Ascending aorta (tissue), 2 donors: ENCODE measurements at regions not wholly inside any gene's neighbourhood (a gene's known extent, or its start where the extent isn't known, plus 50 kb on each side); places are given as distances from the start of the nearest gene placed in this dataset.

ENCODE experiments used
- DNase-seq, 2 donors: peaks; one replicate each; pipeline ENCODE4 v3.0.0-alpha.2; 2019; ENCODE audit warnings: low spot score in 2 of 2
- H3K27ac ChIP-seq, 2 donors: fragments of 200-600 bp; sonication (generic); one replicate each; pipeline ENCODE4 v1.5.1; 2016 to 2017; ENCODE audit warnings: mild to moderate bottlenecking in 1 of 2
- H3K27me3 ChIP-seq: fragments of 200-600 bp; sonication (generic); one replicate; pipeline ENCODE4 v1.5.1; 2017
- H3K36me3 ChIP-seq, 2 donors: fragments of 200-600 bp; sonication (generic); one replicate each; pipeline ENCODE4 v1.5.1; 2016
- H3K4me1 ChIP-seq, 2 donors: fragments of 200-600 bp; sonication (generic); one replicate each; pipeline ENCODE4 v1.5.1; 2016 to 2017; ENCODE audit warnings: mild to moderate bottlenecking in 1 of 2
- H3K4me3 ChIP-seq, 2 donors: fragments of 200-600 bp; sonication (generic); one replicate each; pipeline ENCODE4 v1.5.1; 2016 to 2017; ENCODE audit warnings: mild to moderate bottlenecking in 1 of 2
- H3K9me3 ChIP-seq, 2 donors: fragments of 200-600 bp; sonication (generic); one replicate each; pipeline ENCODE4 v1.5.1; 2016
- CTCF ChIP-seq, 3 experiments: fragments of 200-600 bp in 2 of 3; fragments of 450-650 bp in 1 of 3; sonication (generic) in 2 of 3; IDR thresholded peaks; one replicate each; pipeline ENCODE4 v1.5.1; 2016 to 2019; ENCODE audit warnings: antibody characterized with exemption in 3 of 3, mild to moderate bottlenecking in 1 of 3, moderate library complexity in 1 of 3
- intact Hi-C: fragments of 100-400 bp; cut with DNase I; formaldehyde crosslinking; loops from one replicate; pipeline ENCODE4 v1.15.1; 2023

DNA sequence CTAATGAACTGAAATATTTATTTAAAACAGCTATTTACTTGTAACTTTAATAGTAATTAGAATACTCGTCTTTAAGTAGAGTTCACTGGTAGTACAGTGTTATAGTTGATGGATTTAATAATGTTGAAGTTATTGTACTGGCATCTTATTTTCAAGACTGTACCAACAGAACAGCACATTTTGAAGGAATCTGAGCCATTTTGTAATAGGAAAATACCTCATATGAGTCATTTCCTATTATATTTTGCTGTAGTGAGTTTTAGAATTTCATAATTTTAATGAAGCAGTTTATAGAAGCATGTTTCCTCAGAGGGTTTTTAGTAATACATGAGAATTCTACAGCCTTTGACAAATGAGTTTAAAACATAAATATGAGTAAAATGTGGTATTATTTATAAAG is 258.3 kb downstream of the OLFM3 start:
- no peaks in the 10 kb centered on the region for H3K36me3 ChIP-seq
- H3K4me1 ChIP-seq: no peaks in the 10 kb centered on the region
- DNase-seq: no peak
- H3K4me3 ChIP-seq: no peak overlapping the region
- H3K9me3 ChIP-seq: no peaks in the 10 kb centered on the region
- H3K27ac ChIP-seq: no peak overlapping the region
- no peak for TF ChIP-seq CTCF (IDR thresholded peaks at IDR 0.05)
- intact Hi-C loops: no loop called here
- H3K27me3 ChIP-seq: no peaks in the 10 kb centered on the region

DNA sequence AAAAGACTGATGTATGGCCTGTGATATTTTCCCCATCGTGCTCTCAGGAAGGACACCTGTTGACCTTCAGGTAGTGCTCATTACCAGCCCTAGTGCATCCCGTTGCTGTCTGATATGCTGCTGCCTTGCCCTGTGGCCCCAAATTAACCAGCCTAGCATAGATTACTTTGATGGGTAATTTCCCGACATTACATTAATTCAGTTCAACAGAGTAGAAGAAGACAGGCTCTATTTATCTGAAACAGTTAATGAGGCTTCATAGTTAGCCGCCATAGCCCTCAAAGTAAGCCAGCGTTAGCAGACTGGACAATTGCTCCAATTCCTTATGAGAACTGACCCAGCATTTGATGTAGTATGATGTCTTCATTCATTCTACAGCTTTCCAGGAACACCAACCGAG is 257.6 kb downstream of the OLFM3 start:
- Histone ChIP-seq H3K4me3 (no peak overlapping the region), H3K27ac (no peak overlapping the region), H3K4me1 (no peaks in the 10 kb centered on the region), H3K9me3 (no peaks in the 10 kb centered on the region), H3K36me3 (no peaks in the 10 kb centered on the region), H3K27me3 (no peaks in the 10 kb centered on the region)
- no peak for TF ChIP-seq CTCF (IDR thresholded peaks at IDR 0.05)
- DNase-seq: no peak
- intact Hi-C loops: no loop called here

- DNase-seq: no peak
- Histone ChIP-seq H3K27me3 (no peaks in the 10 kb centered on the region), H3K36me3 (no peaks in the 10 kb centered on the region), H3K4me1 (no peaks in the 10 kb centered on the region), H3K9me3 (no peaks in the 10 kb centered on the region), H3K27ac (no peak overlapping the region), H3K4me3 (no peak overlapping the region)
- intact Hi-C loops: no loop called here
- TF ChIP-seq CTCF (IDR thresholded peaks at IDR 0.05): no peak
These were observed 256.8 kb downstream of the OLFM3 start for GRCh38 chr1:101739826-101740330.

DNA sequence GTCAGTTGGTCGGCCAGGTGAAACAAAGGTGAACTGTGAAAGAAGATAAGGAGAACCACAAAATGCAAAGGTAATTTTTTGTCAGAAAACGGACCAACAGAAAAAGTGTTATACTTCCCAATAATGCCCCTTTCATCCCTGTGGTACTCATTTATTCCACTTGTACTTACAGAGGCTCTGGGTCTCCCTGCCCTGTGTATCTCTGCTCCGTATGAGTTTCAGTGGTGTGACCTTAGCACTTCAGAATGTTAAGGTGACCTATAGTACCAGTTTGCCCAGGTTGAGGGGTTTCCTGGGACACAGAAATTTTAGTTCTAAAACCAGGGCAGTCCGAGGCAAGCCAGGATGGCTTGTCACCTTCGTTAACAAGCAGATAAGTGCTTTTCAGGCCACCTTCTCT is 254.8 kb downstream of the OLFM3 start:
- intact Hi-C loops: no loop called here
- no peak for TF ChIP-seq CTCF (IDR thresholded peaks at IDR 0.05)
- Histone ChIP-seq H3K27me3 (no peaks in the 10 kb centered on the region), H3K36me3 (no peaks in the 10 kb centered on the region), H3K4me1 (no peaks in the 10 kb centered on the region), H3K4me3 (no peak overlapping the region), H3K27ac (no peak overlapping the region), H3K9me3 (no peaks in the 10 kb centered on the region)
- DNase-seq: no peak

DNA sequence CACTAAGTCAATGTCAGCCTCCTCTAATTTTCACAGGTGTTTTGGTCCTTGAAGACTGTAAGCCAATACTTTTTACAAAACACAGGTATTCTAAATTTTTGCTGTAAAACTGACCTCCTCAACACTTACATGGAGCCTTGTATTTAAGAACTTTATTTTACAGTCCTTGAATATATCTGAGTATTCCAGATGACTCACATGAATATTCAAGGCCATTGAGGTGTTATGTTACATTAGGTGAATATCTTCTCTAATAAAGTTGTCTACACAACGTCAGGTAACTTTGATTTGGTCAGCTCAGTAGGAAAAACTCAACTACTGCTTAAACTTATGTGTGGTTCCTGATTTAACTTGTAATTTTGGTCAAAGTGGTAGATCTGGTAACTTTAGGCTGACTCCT is 254.2 kb downstream of the OLFM3 start:
- Histone ChIP-seq H3K4me3 (no peak overlapping the region), H3K9me3 (no peaks in the 10 kb centered on the region), H3K27ac (no peak overlapping the region), H3K36me3 (no peaks in the 10 kb centered on the region), H3K27me3 (no peaks in the 10 kb centered on the region), H3K4me1 (no peaks in the 10 kb centered on the region)
- DNase-seq: no peak
- TF ChIP-seq CTCF (IDR thresholded peaks at IDR 0.05): no peak
- intact Hi-C loops: no loop called here
